ENCODE measurements at regions not wholly inside any gene's neighbourhood (a gene's known extent, or its start where the extent isn't known, plus 50 kb on each side); places are given as distances from the start of the nearest gene placed in this dataset.

- H3K36me3 ChIP-seq (ENCODE audit: control insufficient read depth in 2 of 3, insufficient read depth in 3 of 3, low read length in 3 of 3): no peaks in the 10 kb centered on the region
- H3K9me3 ChIP-seq (ENCODE audit: control insufficient read depth in 2 of 3, insufficient read depth in 1 of 3, low read length in 3 of 3): no peaks in the 10 kb centered on the region
- H3K4me1 ChIP-seq (ENCODE audit: control insufficient read depth in 2 of 3, insufficient read depth in 2 of 3, low read depth in 1 of 3, low read length in 3 of 3): no peaks in the 10 kb centered on the region
- DNase-seq (no peak), FAIRE-seq (no peak)
- no peaks in the 10 kb centered on the region for H3K27me3 ChIP-seq (ENCODE audit: control insufficient read depth, insufficient read depth, low read length)
- H3K9ac ChIP-seq (ENCODE audit: low read length in 3 of 3): no peak overlapping the region
- intact Hi-C loops (cut with DNase I): no loop called here
- no peak overlapping the region for H3K4me3 ChIP-seq (ENCODE audit: low read length in 3 of 3)
- no peak overlapping the region for H3K27ac ChIP-seq (ENCODE audit: low read depth in 2 of 2, low read length in 2 of 2)
- no peak for TF ChIP-seq CTCF (IDR thresholded peaks at IDR 0.05; ENCODE audit: borderline replicate concordance, extremely low read depth, insufficient read depth)
Observed at GRCh38 chr14:58846682-58847465, 209.1 kb downstream of the DACT1 start.

- TF ChIP-seq CTCF (IDR thresholded peaks at IDR 0.05; ENCODE audit: borderline replicate concordance, extremely low read depth, insufficient read depth): no peak
Observed at GRCh38 chr14:58848365-58848764, 210.6 kb downstream of the DACT1 start.

DNA sequence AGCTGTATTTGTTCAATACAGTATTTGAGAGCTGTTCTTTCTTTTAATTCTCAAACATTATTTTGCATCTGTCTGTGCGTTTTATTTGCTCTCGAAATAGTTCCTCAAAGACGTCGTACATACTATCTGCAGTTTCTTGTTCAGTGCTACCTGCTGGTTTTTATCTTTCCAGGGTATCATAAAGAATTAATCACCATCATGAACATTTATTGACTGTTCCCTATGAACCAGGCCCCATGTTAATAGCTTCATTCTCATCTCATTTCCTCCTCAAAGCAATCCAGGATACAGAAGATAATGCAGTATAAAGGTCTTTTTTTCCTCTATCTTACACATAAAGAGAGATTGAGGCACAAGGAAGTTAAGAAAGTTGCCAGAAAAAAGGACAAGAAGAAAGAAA is 211.8 kb downstream of the DACT1 start:
- H3K4me3 ChIP-seq (ENCODE audit: low read length in 3 of 3): no peak overlapping the region

More at GRCh38 chr14:58848365-58848764, 210.6 kb downstream of the DACT1 start:
- no peak overlapping the region for H3K27ac ChIP-seq (ENCODE audit: low read depth in 2 of 2, low read length in 2 of 2)
- intact Hi-C loops (cut with DNase I): no loop called here
- H3K27me3 ChIP-seq (ENCODE audit: control insufficient read depth, insufficient read depth, low read length): no peaks in the 10 kb centered on the region
- H3K9ac ChIP-seq (ENCODE audit: low read length in 3 of 3): no peak overlapping the region
- FAIRE-seq (no peak), DNase-seq (no peak)
- H3K9me3 ChIP-seq (ENCODE audit: control insufficient read depth in 2 of 3, insufficient read depth in 1 of 3, low read length in 3 of 3): no peaks in the 10 kb centered on the region
- H3K4me3 ChIP-seq (ENCODE audit: low read length in 3 of 3): no peak overlapping the region
- H3K36me3 ChIP-seq (ENCODE audit: control insufficient read depth in 2 of 3, insufficient read depth in 3 of 3, low read length in 3 of 3): no peaks in the 10 kb centered on the region
- no peaks in the 10 kb centered on the region for H3K4me1 ChIP-seq (ENCODE audit: control insufficient read depth in 2 of 3, insufficient read depth in 2 of 3, low read depth in 1 of 3, low read length in 3 of 3)

More for the DNA sequence above, 211.8 kb downstream of the DACT1 start:
- no peaks in the 10 kb centered on the region for H3K4me1 ChIP-seq (ENCODE audit: control insufficient read depth in 2 of 3, insufficient read depth in 2 of 3, low read depth in 1 of 3, low read length in 3 of 3)
- no peak for FAIRE-seq
- no peak for TF ChIP-seq CTCF (IDR thresholded peaks at IDR 0.05; ENCODE audit: borderline replicate concordance, extremely low read depth, insufficient read depth)
- H3K36me3 ChIP-seq (ENCODE audit: control insufficient read depth in 2 of 3, insufficient read depth in 3 of 3, low read length in 3 of 3): no peaks in the 10 kb centered on the region
- no peaks in the 10 kb centered on the region for H3K27me3 ChIP-seq (ENCODE audit: control insufficient read depth, insufficient read depth, low read length)
- no peaks in the 10 kb centered on the region for H3K9me3 ChIP-seq (ENCODE audit: control insufficient read depth in 2 of 3, insufficient read depth in 1 of 3, low read length in 3 of 3)
- no peak for DNase-seq
- no peak overlapping the region for H3K27ac ChIP-seq (ENCODE audit: low read depth in 2 of 2, low read length in 2 of 2)
- intact Hi-C loops (cut with DNase I): no loop called here
- no peak overlapping the region for H3K9ac ChIP-seq (ENCODE audit: low read length in 3 of 3)

Data from kidney (tissue), 13 donors.